BJ (cell line): ENCODE measurements at regions not wholly inside any gene's neighbourhood (a gene's known extent, or its start where the extent isn't known, plus 50 kb on each side); places are given as distances from the start of the nearest gene placed in this dataset.

Source experiments
- CTCF ChIA-PET: fragments of 350-600 bp; formaldehyde crosslinking; extraction: SDS; loops from one replicate; lab custom pipeline; 2021; ENCODE audit warnings: antibody characterized with exemption, inconsistent platforms; lab: Yijun Ruan, JAX
- POLR2A ChIA-PET: fragments of 300-600 bp; sonication (Branson Sonifier 250); formaldehyde crosslinking; extraction: SDS; loops from one replicate; lab custom pipeline; 2021; ENCODE audit warnings: antibody characterized with exemption; lab: Charles Lee
- DNase-seq: peaks from one replicate; pipeline ENCODE4 v3.0.0-alpha.2; 2011; ENCODE audit warnings: low read depth
- H3K27me3 ChIP-seq: 2 replicates; pipeline ENCODE4 v1.6.0; 2011; ENCODE audit warnings: low read length; ENCODE audit not compliant: control insufficient read depth, insufficient read depth
- H3K36me3 ChIP-seq: 2 replicates; pipeline ENCODE4 v1.5.1; 2011; ENCODE audit warnings: low read length; ENCODE audit not compliant: control insufficient read depth, insufficient read depth
- H3K4me3 ChIP-seq: 2 replicates; pipeline ENCODE4 v1.5.1; 2011; ENCODE audit warnings: low read depth, mild to moderate bottlenecking, control low read depth, low read length
- TF ChIP-seq, protein P1 (sequence below): IDR thresholded peaks from 2 replicates; pipeline ENCODE4 v1.5.1; 2011; ENCODE audit warnings: low read depth, mild to moderate bottlenecking, control low read depth, inconsistent platforms, low read length, moderate library complexity; ENCODE audit not compliant: insufficient read depth

GRCh38 chr4:127352220-127353113, 280.3 kb upstream of the INTU start:
- Histone ChIP-seq H3K4me3 (no peak overlapping the region), H3K27me3 (no peaks in the 10 kb centered on the region), H3K36me3 (no peaks in the 10 kb centered on the region)
- no peak for DNase-seq
- ChIA-PET POLR2A (no interaction called here), CTCF (no interaction called here)
- TF ChIP-seq, protein P1, sequence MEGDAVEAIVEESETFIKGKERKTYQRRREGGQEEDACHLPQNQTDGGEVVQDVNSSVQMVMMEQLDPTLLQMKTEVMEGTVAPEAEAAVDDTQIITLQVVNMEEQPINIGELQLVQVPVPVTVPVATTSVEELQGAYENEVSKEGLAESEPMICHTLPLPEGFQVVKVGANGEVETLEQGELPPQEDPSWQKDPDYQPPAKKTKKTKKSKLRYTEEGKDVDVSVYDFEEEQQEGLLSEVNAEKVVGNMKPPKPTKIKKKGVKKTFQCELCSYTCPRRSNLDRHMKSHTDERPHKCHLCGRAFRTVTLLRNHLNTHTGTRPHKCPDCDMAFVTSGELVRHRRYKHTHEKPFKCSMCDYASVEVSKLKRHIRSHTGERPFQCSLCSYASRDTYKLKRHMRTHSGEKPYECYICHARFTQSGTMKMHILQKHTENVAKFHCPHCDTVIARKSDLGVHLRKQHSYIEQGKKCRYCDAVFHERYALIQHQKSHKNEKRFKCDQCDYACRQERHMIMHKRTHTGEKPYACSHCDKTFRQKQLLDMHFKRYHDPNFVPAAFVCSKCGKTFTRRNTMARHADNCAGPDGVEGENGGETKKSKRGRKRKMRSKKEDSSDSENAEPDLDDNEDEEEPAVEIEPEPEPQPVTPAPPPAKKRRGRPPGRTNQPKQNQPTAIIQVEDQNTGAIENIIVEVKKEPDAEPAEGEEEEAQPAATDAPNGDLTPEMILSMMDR: no peak

- ChIA-PET CTCF (no interaction called here), POLR2A (no interaction called here)
- no peaks in the 10 kb centered on the region for H3K36me3 ChIP-seq
- TF ChIP-seq, protein P1: no peak
- H3K27me3 ChIP-seq: no peaks in the 10 kb centered on the region
- H3K4me3 ChIP-seq: no peak overlapping the region
- no peak for DNase-seq
Observed at GRCh38 chr4:127355743-127356142, 277.0 kb upstream of the INTU start.

DNA sequence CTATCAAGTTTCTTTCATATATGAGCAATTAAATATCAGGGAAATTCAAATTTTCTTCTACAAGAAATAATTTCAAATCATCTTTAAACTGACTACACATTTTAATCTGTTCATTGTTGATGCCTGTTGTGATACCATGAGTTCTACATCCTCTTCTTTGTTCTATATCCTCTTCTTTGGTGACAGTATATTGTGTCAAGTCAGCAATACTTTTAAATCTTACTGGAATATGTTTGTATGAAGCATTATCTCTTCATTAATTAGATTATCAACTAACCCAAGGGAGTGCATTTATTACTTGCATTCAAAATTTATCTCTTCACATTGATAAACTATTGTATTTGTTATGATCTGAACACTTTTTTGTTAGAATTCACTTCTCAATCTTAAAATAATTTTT, 275.0 kb upstream of the INTU start:
- H3K36me3 ChIP-seq: no peaks in the 10 kb centered on the region
- H3K4me3 ChIP-seq: no peak overlapping the region
- no peak for DNase-seq
- TF ChIP-seq, protein P1: no peak
- no peaks in the 10 kb centered on the region for H3K27me3 ChIP-seq
- POLR2A ChIA-PET: interaction anchor here (0.6 kb wide), 1 partner anchor 1800 kb away, joined by 3 read pairs; no protein-coding TSS in a partner anchor
- CTCF ChIA-PET: no interaction called here

DNA sequence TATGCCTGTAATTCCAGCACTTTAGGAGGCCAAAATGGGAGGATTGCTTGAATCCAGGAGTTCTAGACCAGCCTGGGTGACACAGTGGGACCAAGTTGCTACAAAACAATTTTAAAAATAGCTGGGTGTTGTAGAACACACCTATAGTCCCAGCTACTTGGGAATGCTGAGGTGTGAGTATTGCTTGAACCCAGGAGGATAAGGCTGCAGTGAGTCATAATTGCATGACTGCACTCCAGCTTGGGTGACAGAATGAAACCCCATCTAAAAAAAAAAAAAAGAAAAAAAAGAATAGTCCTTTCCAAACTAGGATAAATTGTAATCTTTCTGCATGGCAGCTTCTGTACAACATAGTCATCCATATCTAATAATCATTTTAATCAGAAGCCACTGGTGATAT, 270.1 kb upstream of the INTU start:
- no peaks in the 10 kb centered on the region for H3K36me3 ChIP-seq
- ChIA-PET CTCF (no interaction called here), POLR2A (no interaction called here)
- no peaks in the 10 kb centered on the region for H3K27me3 ChIP-seq
- H3K4me3 ChIP-seq: no peak overlapping the region
- DNase-seq: no peak
- TF ChIP-seq, protein P1: no peak

GRCh38 chr4:127364397-127364796, 268.4 kb upstream of the INTU start:
- no peak for DNase-seq
- Histone ChIP-seq H3K27me3 (no peaks in the 10 kb centered on the region), H3K4me3 (no peak overlapping the region), H3K36me3 (no peaks in the 10 kb centered on the region)
- TF ChIP-seq, protein P1: no peak
- ChIA-PET CTCF (no interaction called here), POLR2A (no interaction called here)
